Cardiac muscle cell (in vitro differentiated cells and primary cell): ENCODE measurements at regions not wholly inside any gene's neighbourhood (a gene's known extent, or its start where the extent isn't known, plus 50 kb on each side); places are given as distances from the start of the nearest gene placed in this dataset.
"Not testable (repeated sequence)": the region's sequence is repeated elsewhere in the genome, so short reads cannot be mapped to it uniquely, and the experiment has no call there.

ENCODE experiments used
- DNase-seq, 2 donors: peaks; one replicate each; pipeline versions ENCODE4 v3.0.0 to v3.0.0-alpha.2; 2010 to 2017; ENCODE audit warnings: low read depth in 1 of 2, low spot score in 1 of 2
- H3K27ac ChIP-seq: fragments of 200-600 bp; sonication (generic); 2 replicates; pipeline ENCODE4 v1.5.1; 2016
- H3K27me3 ChIP-seq: fragments of 200-600 bp; sonication (generic); 2 replicates; pipeline ENCODE4 v1.6.0; 2016; ENCODE audit warnings: control low read depth
- H3K36me3 ChIP-seq: fragments of 200-600 bp; sonication (generic); 2 replicates; pipeline ENCODE4 v1.5.1; 2016; ENCODE audit warnings: control low read depth
- H3K4me1 ChIP-seq: fragments of 200-600 bp; sonication (generic); 2 replicates; pipeline ENCODE4 v1.8.1; 2017; ENCODE audit warnings: low read depth, mild to moderate bottlenecking, mixed run types
- H3K4me3 ChIP-seq: fragments of 200-600 bp; sonication (generic); 2 replicates; pipeline ENCODE4 v1.5.1; 2016; ENCODE audit warnings: mild to moderate bottlenecking
- H3K9me3 ChIP-seq: fragments of 200-600 bp; sonication (generic); 2 replicates; pipeline ENCODE4 v1.5.1; 2017; ENCODE audit warnings: low read depth, mild to moderate bottlenecking, control low read depth
- CTCF ChIP-seq: IDR thresholded peaks from 2 replicates; pipeline ENCODE4 v1.5.1; 2012; ENCODE audit warnings: low read depth, mild to moderate bottlenecking, low read length

DNA sequence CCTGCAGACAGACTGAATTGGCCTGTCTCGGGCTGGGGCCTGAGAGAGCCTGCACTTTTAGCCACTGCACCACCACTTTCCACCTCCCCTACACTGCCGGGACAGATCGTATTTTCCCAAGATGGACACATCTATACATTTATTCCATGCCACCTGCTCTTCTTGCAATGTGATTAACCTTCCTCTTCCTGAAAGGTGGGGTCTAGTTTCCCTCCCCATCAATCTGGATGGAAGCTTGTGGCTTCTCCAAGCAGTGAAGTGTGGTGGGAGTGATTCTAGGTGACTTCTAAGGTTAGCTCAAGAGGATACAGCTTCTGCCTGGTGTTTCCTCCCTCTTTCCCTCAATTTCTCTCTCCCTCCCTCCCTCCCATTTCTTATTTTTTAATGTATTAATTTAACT lies 143.7 kb downstream of the GPCPD1 start:
- no peak for TF ChIP-seq CTCF
- no peaks in the 10 kb centered on the region for H3K36me3 ChIP-seq
- DNase-seq = no peak
- H3K27ac ChIP-seq = no peak overlapping the region
- H3K4me3 ChIP-seq = no peak overlapping the region
- no peaks in the 10 kb centered on the region for H3K27me3 ChIP-seq
- H3K9me3 ChIP-seq = no peaks in the 10 kb centered on the region
- H3K4me1 ChIP-seq = no peaks in the 10 kb centered on the region

- H3K4me3 ChIP-seq = no peak overlapping the region
- DNase-seq = no peak
These were observed 145.2 kb downstream of the GPCPD1 start for GRCh38 chr20:5465604-5465927.

DNA sequence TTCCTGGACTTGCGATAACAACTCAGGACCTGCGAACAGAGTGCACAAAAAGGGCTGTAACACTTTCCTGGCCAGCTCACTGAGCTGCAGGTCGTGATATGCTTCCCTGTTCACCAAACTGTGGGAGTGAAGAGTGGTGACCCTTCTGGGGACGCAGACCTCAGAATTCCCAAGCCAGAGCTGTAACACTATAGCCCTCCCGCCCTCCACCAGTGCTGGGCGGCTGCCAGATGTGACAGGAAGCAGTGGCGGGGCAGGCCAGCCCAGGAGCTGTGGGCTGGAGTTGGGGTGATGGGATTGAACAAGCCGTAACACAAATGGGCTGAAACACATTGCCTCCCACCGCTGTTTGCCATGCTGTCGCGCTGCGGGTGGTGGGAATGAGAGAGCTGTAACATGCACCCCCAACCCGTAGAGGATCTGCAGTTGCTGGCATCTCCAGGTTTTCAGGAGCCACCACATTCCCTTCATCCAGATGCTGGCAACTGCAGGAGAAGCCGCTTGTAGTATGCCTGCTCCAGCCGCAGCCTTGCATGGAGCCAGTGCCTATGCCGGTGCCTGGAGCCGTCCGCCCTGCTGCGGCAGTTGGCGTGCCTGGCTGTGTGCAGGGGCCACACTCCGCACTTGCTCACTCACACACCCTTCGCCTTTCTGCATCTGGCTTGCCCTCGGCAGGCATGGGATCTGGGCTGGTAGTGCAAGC lies 145.8 kb downstream of the GPCPD1 start:
- TF ChIP-seq CTCF = no peak
- DNase-seq = no peak
- Histone ChIP-seq H3K36me3 (no peaks in the 10 kb centered on the region), H3K27ac (no peak overlapping the region), H3K9me3 (no peaks in the 10 kb centered on the region), H3K4me3 (no peak overlapping the region), H3K27me3 (no peaks in the 10 kb centered on the region), H3K4me1 (no peaks in the 10 kb centered on the region)

More at GRCh38 chr20:5465604-5465927, 145.2 kb downstream of the GPCPD1 start:
- no peaks in the 10 kb centered on the region for H3K9me3 ChIP-seq
- no peak overlapping the region for H3K27ac ChIP-seq
- no peaks in the 10 kb centered on the region for H3K27me3 ChIP-seq
- H3K4me1 ChIP-seq = no peaks in the 10 kb centered on the region
- TF ChIP-seq CTCF = no peak
- H3K36me3 ChIP-seq = no peaks in the 10 kb centered on the region

- H3K4me3 ChIP-seq = no peak overlapping the region
- no peaks in the 10 kb centered on the region for H3K9me3 ChIP-seq
- no peaks in the 10 kb centered on the region for H3K4me1 ChIP-seq
- no peaks in the 10 kb centered on the region for H3K36me3 ChIP-seq
- no peak overlapping the region for H3K27ac ChIP-seq
- no peaks in the 10 kb centered on the region for H3K27me3 ChIP-seq
- TF ChIP-seq CTCF = no peak
- no peak for DNase-seq
These were observed 146.4 kb upstream of the PROKR2 start for GRCh38 chr20:5463007-5463686.

GRCh38 chr20:5453745-5454144 lies 137.0 kb upstream of the PROKR2 start:
- not testable (repeated sequence) for H3K4me1 ChIP-seq, H3K36me3 ChIP-seq, H3K9me3 ChIP-seq

DNA sequence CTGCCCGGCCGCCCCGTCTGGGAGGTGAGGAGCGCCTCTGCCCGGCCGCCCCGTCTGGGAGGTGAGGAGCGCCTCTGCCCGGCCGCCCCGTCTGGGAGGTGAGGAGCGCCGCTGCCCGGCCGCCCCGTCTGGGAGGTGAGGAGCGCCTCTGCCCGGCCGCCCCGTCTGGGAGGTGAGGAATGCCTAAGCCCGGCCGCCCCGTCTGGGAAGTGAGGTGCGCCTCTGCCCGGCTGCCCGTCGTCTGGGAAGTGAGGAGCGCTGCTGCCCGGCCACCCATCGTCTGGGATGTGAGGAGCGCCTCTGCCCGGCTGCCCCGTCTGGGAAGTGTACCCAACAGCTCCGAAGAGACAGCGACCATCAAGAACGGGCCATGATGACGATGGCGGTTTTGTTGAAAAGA lies 136.6 kb upstream of the PROKR2 start:
- not testable (repeated sequence) for H3K27ac ChIP-seq, H3K36me3 ChIP-seq, H3K27me3 ChIP-seq, H3K4me1 ChIP-seq, H3K4me3 ChIP-seq, H3K9me3 ChIP-seq, DNase-seq

More at GRCh38 chr20:5453745-5454144, 137.0 kb upstream of the PROKR2 start:
- H3K27ac ChIP-seq, H3K4me3 ChIP-seq, H3K27me3 ChIP-seq, DNase-seq: not testable (repeated sequence)

- not testable (repeated sequence) for H3K36me3 ChIP-seq, H3K27ac ChIP-seq, H3K9me3 ChIP-seq, H3K4me3 ChIP-seq, H3K4me1 ChIP-seq, DNase-seq, H3K27me3 ChIP-seq
These were observed 135.9 kb upstream of the PROKR2 start for GRCh38 chr20:5452691-5453090.

GRCh38 chr20:5452286-5452685 lies 135.5 kb upstream of the PROKR2 start:
- not testable (repeated sequence) for H3K27me3 ChIP-seq, H3K9me3 ChIP-seq, H3K4me3 ChIP-seq, H3K4me1 ChIP-seq, H3K27ac ChIP-seq, DNase-seq, H3K36me3 ChIP-seq
